ENCODE measurements at regions not wholly inside any gene's neighbourhood (a gene's known extent, or its start where the extent isn't known, plus 50 kb on each side); places are given as distances from the start of the nearest gene placed in this dataset.

- TF ChIP-seq CTCF (IDR thresholded peaks at IDR 0.05 in 4 of 5, conservative IDR thresholded peaks at IDR 0.05 in 1 of 5) (no peak), POLR2A (IDR thresholded peaks at IDR 0.05) (no peak)
Observed at GRCh38 chr17:69822314-69822875, 252.6 kb upstream of the KCNJ16 start.
